HepG2 (cell line): ENCODE measurements at regions not wholly inside any gene's neighbourhood (a gene's known extent, or its start where the extent isn't known, plus 50 kb on each side); places are given as distances from the start of the nearest gene placed in this dataset.

Experiments
- ATAC-seq: fragments of 200-7000 bp; cut with Tn5 transposase; 3 replicates; pipeline ENCODE4 v1.9.1; 2020; ENCODE audit warnings: mild to moderate bottlenecking, moderate library complexity
- BruUV-seq: library from RNA; stranded (reverse); fragments of 400-500 nt; replicated peaks from 2 replicates; lab custom pipeline; 2021; lab: Mats Ljungman, UMichigan
- CTCF ChIA-PET: fragments of 300-600 bp; formaldehyde crosslinking; extraction: SDS; loops from one replicate; lab custom pipeline; 2021; ENCODE audit warnings: low total read pairs, inconsistent platforms, low intra/inter-chr PET ratio; lab: Yijun Ruan, JAX
- POLR2A ChIA-PET: fragments of 350-600 bp; sonication (Branson Sonifier 250); formaldehyde crosslinking; loops from one replicate; lab custom pipeline; 2020; ENCODE audit warnings: antibody characterized with exemption, inconsistent platforms; lab: Yijun Ruan, JAX
- DNase-seq: peaks from one replicate; pipeline ENCODE4 v3.0.0-alpha.2; 2015; ENCODE audit warnings: low spot score
- FAIRE-seq: peaks from 3 replicates; lab custom pipeline; 2011; peaks lifted over from hg19 to GRCh38; lab: Jason Lieb, UNC
- H2AFZ ChIP-seq: one replicate; pipeline ENCODE4 v1.6.1; 2011; ENCODE audit warnings: low read length, inconsistent platforms
- H3K27ac ChIP-seq: fragments of 300-600 bp; 3 replicates; pipeline ENCODE4 v1.8.0; 2011; ENCODE audit warnings: mixed run types, mild to moderate bottlenecking, mixed read lengths, low read length, inconsistent platforms; ENCODE audit not compliant: insufficient read depth; ENCODE audit errors: extremely low read length
- H3K27me3 ChIP-seq, 2 experiments: fragments of 200-600 bp in 1 of 2; 2 replicates in 1 of 2; 3 replicates in 1 of 2; pipeline versions ENCODE4 v1.6.0 to v1.8.0; 2011; ENCODE audit warnings: low read length in 2 of 2, mild to moderate bottlenecking in 2 of 2, moderate library complexity in 2 of 2, inconsistent platforms in 1 of 2; ENCODE audit not compliant: insufficient read depth in 2 of 2, control insufficient read depth in 1 of 2
- H3K36me3 ChIP-seq, 2 experiments: fragments of 200-600 bp in 1 of 2; replicated peaks in 1 of 2; 2 replicates in 1 of 2; 3 replicates in 1 of 2; pipeline versions ENCODE4 v1.5.1 to v1.8.0; 2011; ENCODE audit warnings: low read length in 2 of 2, inconsistent platforms in 1 of 2; ENCODE audit not compliant: insufficient read depth in 2 of 2, control insufficient read depth in 1 of 2
- H3K4me1 ChIP-seq: 2 replicates; pipeline ENCODE4 v1.5.1; 2012; ENCODE audit warnings: low read length, inconsistent platforms; ENCODE audit not compliant: insufficient read depth
- H3K4me2 ChIP-seq: 2 replicates; pipeline ENCODE4 v1.6.0; 2011; ENCODE audit warnings: low read depth, low read length, inconsistent platforms
- H3K4me3 ChIP-seq, 3 experiments: fragments of 200-600 bp in 1 of 3; sonication (generic), shearing (Covaris generic) in 1 of 3; replicated peaks in 1 of 3; 2 replicates each; pipeline ENCODE4 v1.5.1; 2011 to 2016; ENCODE audit warnings: low read length in 3 of 3, inconsistent platforms in 2 of 3, low read depth in 2 of 3, mild to moderate bottlenecking in 2 of 3, control low read depth in 1 of 3, mixed read lengths in 1 of 3; ENCODE audit not compliant: insufficient read depth in 1 of 3
- H3K79me2 ChIP-seq: one replicate; pipeline ENCODE4 v1.6.1; 2011; ENCODE audit warnings: low read length, inconsistent platforms; ENCODE audit not compliant: insufficient read depth
- H3K9ac ChIP-seq: 2 replicates; pipeline ENCODE4 v1.6.0; 2011; ENCODE audit warnings: mild to moderate bottlenecking, low read depth, low read length, inconsistent platforms; ENCODE audit not compliant: insufficient read depth
- H3K9me3 ChIP-seq: 2 replicates; pipeline ENCODE4 v1.5.1; 2012; ENCODE audit warnings: mild to moderate bottlenecking, low read length
- H4K20me1 ChIP-seq: 2 replicates; pipeline ENCODE4 v1.6.0; 2011; ENCODE audit warnings: inconsistent platforms, mild to moderate bottlenecking, low read length, moderate library complexity; ENCODE audit not compliant: insufficient read depth
- CEBPB ChIP-seq: IDR thresholded peaks from 2 replicates; pipeline ENCODE4 v1.6.1; 2011; ENCODE audit warnings: low read depth, low read length, improper control_type of control experiment, borderline replicate concordance
- CENPX ChIP-seq: sonication (generic); formaldehyde crosslinking; IDR thresholded peaks from 2 replicates; pipeline ENCODE4 v1.9.0; 2021; ENCODE audit warnings: mild to moderate bottlenecking, missing genetic modification reagents, moderate library complexity
- EED ChIP-seq: sonication (generic); formaldehyde crosslinking; IDR thresholded peaks from 2 replicates; pipeline ENCODE4 v1.5.0; 2020; ENCODE audit warnings: mild to moderate bottlenecking, missing genetic modification reagents
- MXI1 ChIP-seq: IDR thresholded peaks from 3 replicates; pipeline ENCODE4 v1.6.1; 2012; ENCODE audit warnings: low read depth, low read length, inconsistent platforms, borderline replicate concordance
- PHF20 ChIP-seq: sonication (generic); formaldehyde crosslinking; IDR thresholded peaks from 2 replicates; pipeline ENCODE4 v1.5.0; 2020; ENCODE audit warnings: mild to moderate bottlenecking, missing genetic modification reagents
- RBAK ChIP-seq: sonication (generic); formaldehyde crosslinking; IDR thresholded peaks from 2 replicates; pipeline ENCODE4 v1.5.1; 2020; ENCODE audit warnings: mild to moderate bottlenecking, missing genetic modification reagents
- REPIN1 ChIP-seq: sonication (generic); formaldehyde crosslinking; IDR thresholded peaks from 2 replicates; pipeline ENCODE4 v1.8.0; 2022; ENCODE audit warnings: missing genetic modification reagents, low read depth, mild to moderate bottlenecking, borderline replicate concordance
- SETDB1 ChIP-seq: sonication (generic); formaldehyde crosslinking; IDR thresholded peaks from 2 replicates; pipeline ENCODE4 v1.5.1; 2020; ENCODE audit warnings: missing genetic modification reagents, mild to moderate bottlenecking, borderline replicate concordance
- SIX1 ChIP-seq: sonication (generic); formaldehyde crosslinking; IDR thresholded peaks from 2 replicates; pipeline ENCODE4 v1.4.0; 2020; ENCODE audit warnings: missing genetic modification reagents, borderline replicate concordance
- ZBTB44 ChIP-seq: sonication (generic); formaldehyde crosslinking; IDR thresholded peaks from 2 replicates; pipeline ENCODE4 v1.4.0; 2020; ENCODE audit warnings: missing genetic modification reagents
- ZNF10 ChIP-seq: sonication (generic); formaldehyde crosslinking; IDR thresholded peaks from 2 replicates; pipeline ENCODE4 v1.4.0; 2020; ENCODE audit warnings: mild to moderate bottlenecking, low read depth, missing genetic modification reagents, borderline replicate concordance
- ZNF260 ChIP-seq: sonication (generic); formaldehyde crosslinking; IDR thresholded peaks from 2 replicates; pipeline ENCODE4 v1.4.0; 2020; ENCODE audit warnings: missing genetic modification reagents, low read depth, mild to moderate bottlenecking, borderline replicate concordance
- ZNF274 ChIP-seq: sonication (generic); formaldehyde crosslinking; IDR thresholded peaks from 2 replicates; pipeline ENCODE4 v1.5.1; 2020; ENCODE audit warnings: mild to moderate bottlenecking, missing genetic modification reagents
- ZNF3 ChIP-seq: IDR thresholded peaks from 2 replicates; pipeline ENCODE4 v1.7.0; 2017; ENCODE audit warnings: inconsistent platforms
- ZNF329 ChIP-seq: sonication (generic); formaldehyde crosslinking; IDR thresholded peaks from 2 replicates; pipeline ENCODE4 v1.9.0; 2021; ENCODE audit warnings: low read depth, mild to moderate bottlenecking, missing genetic modification reagents
- ZNF710 ChIP-seq: sonication (generic); formaldehyde crosslinking; IDR thresholded peaks from 2 replicates; pipeline ENCODE4 v1.5.0; 2020; ENCODE audit warnings: mild to moderate bottlenecking, missing genetic modification reagents, borderline replicate concordance
- ZNF720 ChIP-seq: sonication (generic); formaldehyde crosslinking; IDR thresholded peaks from 2 replicates; pipeline ENCODE4 v1.4.0; 2020; ENCODE audit warnings: missing genetic modification reagents
- ZNF777 ChIP-seq: sonication (generic); formaldehyde crosslinking; IDR thresholded peaks from 2 replicates; pipeline ENCODE4 v1.4.0; 2020; ENCODE audit warnings: missing genetic modification reagents
- WGBS: methylation state at CpG from one replicate; pipeline ENCODE4 v1.1.6; 2017; ENCODE audit warnings: low lambda C conversion rate; 5-methylcytosine and 5-hydroxymethylcytosine counted together
- in situ Hi-C: cut with HindIII; loops from 2 replicates; pipeline ENCODE4 v1.10.0; 2017; ENCODE audit warnings: low pct_unique_long_range_greater_than_20kb; ENCODE audit not compliant: extremely low pct_ligation_motif_present
- intact Hi-C: fragments of 100-400 bp; cut with micrococcal nuclease; formaldehyde crosslinking; loops from one replicate; pipeline ENCODE4 v1.10.0; 2022; ENCODE audit not compliant: unreplicated experiment

- no peak for DNase-seq
- 0% methylated on average over 1 of the region's 1 CpG for WGBS
- H4K20me1 ChIP-seq: no peaks in the 10 kb centered on the region
- H3K4me2 ChIP-seq: no peak overlapping the region
- in situ Hi-C loops: no loop called here
- no peaks in the 10 kb centered on the region for H3K36me3 ChIP-seq
- H3K4me1 ChIP-seq: no peaks in the 10 kb centered on the region
- no peaks in the 10 kb centered on the region for H3K9me3 ChIP-seq
- H3K27me3 ChIP-seq: no peaks in the 10 kb centered on the region
- TF ChIP-seq CENPX (CRISPR knock-in tag) (no peak), PHF20 (CRISPR knock-in tag) (no peak), ZNF710 (CRISPR knock-in tag) (no peak), ZNF3 (CRISPR knock-in tag) (no peak), ZNF10 (CRISPR knock-in tag) (no peak)
- TF ChIP-seq, all 625 proteins: peak for 0
- Histone ChIP-seq H3K4me3 (no peak overlapping the region), H3K27ac (no peak overlapping the region), H3K79me2 (no peaks in the 10 kb centered on the region), H3K9ac (no peak overlapping the region), H2AFZ (no peak overlapping the region)
- ATAC-seq: no peak
- ChIA-PET POLR2A (no interaction called here), CTCF (no interaction called here)
- intact Hi-C loops: no loop called here
- FAIRE-seq: no peak
- BruUV-seq: no TSS peak
These were observed 519.6 kb downstream of the METTL15 start for GRCh38 chr11:28627690-28628255.

- Histone ChIP-seq H3K4me1 (no peaks in the 10 kb centered on the region), H3K9ac (no peak overlapping the region), H3K79me2 (no peaks in the 10 kb centered on the region), H3K36me3 (no peaks in the 10 kb centered on the region), H4K20me1 (no peaks in the 10 kb centered on the region), H3K27ac (no peak overlapping the region), H3K4me2 (no peak overlapping the region), H3K27me3 (no peaks in the 10 kb centered on the region; a peak in 1 of 5 replicates), H3K4me3 (no peak overlapping the region), H2AFZ (no peak overlapping the region), H3K9me3 (no peaks in the 10 kb centered on the region)
- POLR2A ChIA-PET: no interaction called here
- in situ Hi-C loops: no loop called here
- DNase-seq (no peak), ATAC-seq (no peak), FAIRE-seq (no peak)
- CTCF ChIA-PET: no interaction called here
- intact Hi-C loops: no loop called here
- no TSS peak for BruUV-seq
- no peak for TF ChIP-seq ZNF329 (CRISPR knock-in tag)
- TF ChIP-seq CEBPB: no peak
- TF ChIP-seq ZBTB44 (CRISPR knock-in tag): no peak
- TF ChIP-seq MXI1: no peak
- TF ChIP-seq SIX1 (CRISPR knock-in tag): no peak
- TF ChIP-seq SETDB1 (CRISPR knock-in tag): no peak
- no peak for TF ChIP-seq ZNF720 (CRISPR knock-in tag)
- no peak for TF ChIP-seq ZNF260 (CRISPR knock-in tag)
- no peak for TF ChIP-seq ZNF777 (CRISPR knock-in tag)
- TF ChIP-seq EED (CRISPR knock-in tag): no peak
- TF ChIP-seq ZNF274 (CRISPR knock-in tag): no peak
- TF ChIP-seq REPIN1: no peak
- no peak for TF ChIP-seq RBAK (CRISPR knock-in tag)
These were observed 517.3 kb downstream of the METTL15 start for GRCh38 chr11:28625532-28625931.
